Left ventricle myocardium superior (tissue), 1 donor: ENCODE measurements at regions not wholly inside any gene's neighbourhood (a gene's known extent, or its start where the extent isn't known, plus 50 kb on each side); places are given as distances from the start of the nearest gene placed in this dataset.
"Not testable (repeated sequence)": the region's sequence is repeated elsewhere in the genome, so short reads cannot be mapped to it uniquely, and the experiment has no call there.

Source experiments
- ATAC-seq: fragments of 200-7000 bp; cut with Tn5 transposase; one replicate; pipeline ENCODE4 v1.9.1; 2020; ENCODE audit warnings: mild to moderate bottlenecking, moderate library complexity
- DNase-seq: peaks from one replicate; pipeline ENCODE4 v3.0.0-alpha.2; 2020
- intact Hi-C: fragments of 100-400 bp; cut with micrococcal nuclease; formaldehyde crosslinking; loops from one replicate; pipeline ENCODE4 v1.11.0; 2022
- donor health status: DM: no; HTN: yes; CAD: no; lungs with severe emphysema.

GRCh38 chr15:81755626-81756025, 290.2 kb downstream of the MEX3B start:
- intact Hi-C loops: no loop called here
- no peak for ATAC-seq
- DNase-seq: no peak

GRCh38 chr15:81754078-81754477, 291.7 kb downstream of the MEX3B start:
- ATAC-seq: no peak
- intact Hi-C loops: no loop called here
- DNase-seq: no peak

DNA sequence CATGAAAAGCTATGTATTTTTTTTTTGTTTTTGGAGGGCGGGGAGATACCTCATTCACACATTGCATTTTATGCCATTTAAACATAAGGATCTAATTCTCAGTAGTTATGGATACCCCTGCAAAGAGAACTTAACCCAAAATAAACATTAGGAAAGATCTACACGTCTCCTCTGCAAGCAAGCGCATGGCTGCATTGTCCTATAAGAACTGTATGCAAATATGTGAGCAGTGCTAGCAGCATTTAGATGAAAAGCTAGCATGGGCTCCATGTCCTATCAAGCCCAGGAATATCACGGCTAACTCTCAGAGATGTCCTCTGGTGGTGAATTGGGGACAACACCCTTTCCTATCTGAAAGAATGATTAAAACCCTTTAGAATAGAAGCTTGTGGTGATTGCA, 292.8 kb downstream of the MEX3B start:
- intact Hi-C loops: no loop called here
- ATAC-seq: no peak

GRCh38 chr15:81752546-81752942, 293.3 kb downstream of the MEX3B start:
- intact Hi-C loops: no loop called here
- peak; percentile 88 for ATAC-seq
- peak; percentile 71 for DNase-seq

More for the DNA sequence above, 292.8 kb downstream of the MEX3B start:
- no peak for DNase-seq

DNA sequence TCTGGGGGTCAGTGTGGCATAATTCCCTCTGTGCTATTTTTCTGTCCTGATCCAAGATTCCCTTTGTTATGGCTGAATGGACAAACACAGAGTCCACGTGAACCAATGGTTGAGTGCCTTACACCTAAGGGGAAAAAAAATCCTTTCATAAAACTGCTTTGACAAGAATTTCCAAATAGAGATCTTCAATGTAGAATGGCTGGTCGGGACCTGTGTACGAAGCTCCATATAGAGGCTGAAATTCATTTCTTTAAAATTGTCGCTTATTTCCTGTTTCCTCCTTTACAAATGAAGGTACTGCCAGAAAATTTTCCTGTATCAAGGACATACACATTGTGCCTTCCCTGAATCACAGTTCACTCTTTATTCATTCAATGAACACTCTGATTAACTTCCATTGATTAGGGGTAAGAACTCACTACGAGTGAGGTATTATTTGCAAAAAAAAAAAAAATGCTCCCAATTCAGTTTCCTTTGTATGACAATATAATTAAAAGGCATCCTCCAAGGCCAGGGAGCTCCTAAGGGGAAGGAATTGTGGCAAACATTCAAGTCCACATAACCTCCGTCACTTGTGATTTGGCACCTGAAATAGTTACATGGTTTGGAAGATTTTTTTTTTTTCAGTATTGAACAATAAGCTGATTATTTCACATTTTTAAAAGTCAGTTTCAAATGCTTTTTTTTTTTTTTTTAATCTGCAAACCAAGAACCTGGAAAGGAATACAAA, 293.8 kb downstream of the MEX3B start:
- DNase-seq (no peak), ATAC-seq (peak; percentile 47)
- intact Hi-C loops: no loop called here

- intact Hi-C loops: no loop called here
- ATAC-seq (no peak), DNase-seq (no peak)
Observed at GRCh38 chr15:81751256-81751655, 294.6 kb downstream of the MEX3B start.

GRCh38 chr15:81749716-81750375, 296.0 kb downstream of the MEX3B start:
- DNase-seq (no peak), ATAC-seq (no peak)
- intact Hi-C loops: no loop called here

DNA sequence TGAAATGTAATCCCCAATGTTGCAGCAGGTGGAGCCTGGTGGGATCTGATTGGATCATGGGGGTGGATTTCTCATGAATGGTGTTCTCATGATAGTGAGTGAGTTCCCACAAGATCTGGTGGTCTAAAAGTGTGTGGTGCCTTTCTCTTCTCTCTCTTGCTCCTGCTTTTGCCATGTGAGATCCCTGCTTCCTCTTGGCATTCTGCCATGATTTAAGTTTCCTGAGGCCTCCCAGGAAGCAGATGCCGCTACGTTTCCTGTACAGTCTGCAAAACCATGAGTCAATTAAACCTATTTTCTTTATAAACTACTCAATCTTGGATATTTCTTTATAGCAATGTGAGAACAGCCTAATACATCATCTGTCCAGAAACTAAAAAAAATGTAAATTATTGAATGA, 298.3 kb downstream of the MEX3B start:
- intact Hi-C loops: no loop called here
- ATAC-seq (no peak), DNase-seq (no peak)

- no peak for DNase-seq
- intact Hi-C loops: no loop called here
Observed at GRCh38 chr15:81747026-81747425, 298.8 kb downstream of the MEX3B start.

DNA sequence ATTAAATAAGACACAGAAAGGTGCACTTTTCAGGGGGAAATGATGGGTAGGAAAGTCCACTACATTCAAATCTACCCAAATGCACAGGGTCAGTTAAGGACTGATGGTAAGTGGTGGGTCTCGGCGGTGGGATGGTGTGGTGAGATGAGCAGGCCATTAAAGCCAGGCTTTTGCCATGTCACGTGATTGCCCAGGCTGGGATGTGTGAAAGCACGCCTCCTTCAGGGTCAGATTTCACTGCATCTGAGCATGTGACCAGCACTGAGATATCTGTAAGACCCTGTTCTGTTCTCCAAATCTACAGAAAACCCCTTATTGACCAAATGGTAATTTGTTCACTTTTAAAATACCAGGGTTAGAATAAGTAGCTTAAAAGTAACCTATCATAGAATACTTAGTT, 301.5 kb downstream of the MEX3B start:
- intact Hi-C loops: no loop called here

More at GRCh38 chr15:81747026-81747425, 298.8 kb downstream of the MEX3B start:
- no peak for ATAC-seq

DNA sequence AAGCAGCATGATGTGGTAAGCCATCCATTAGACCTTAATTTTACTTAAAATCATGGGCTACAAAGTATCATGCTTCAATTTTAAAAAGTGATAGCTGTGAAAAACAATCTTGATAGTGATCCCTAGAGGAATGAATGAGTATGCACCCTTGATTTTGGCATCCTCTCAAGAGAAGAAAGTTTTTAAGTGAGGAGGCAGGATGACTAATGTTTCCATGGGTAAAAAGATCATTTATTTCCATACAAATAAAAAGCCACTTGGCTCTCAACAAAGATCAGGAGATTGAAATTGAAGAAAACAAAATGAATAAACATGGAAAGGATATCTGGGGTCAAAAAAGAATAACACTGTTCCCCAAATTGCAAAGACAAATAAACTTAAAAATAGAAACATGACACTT, 305.4 kb downstream of the MEX3B start:
- intact Hi-C loops: no loop called here
- DNase-seq (no peak), ATAC-seq (no peak)

More for the DNA sequence above, 301.5 kb downstream of the MEX3B start:
- DNase-seq (no peak), ATAC-seq (no peak)

DNA sequence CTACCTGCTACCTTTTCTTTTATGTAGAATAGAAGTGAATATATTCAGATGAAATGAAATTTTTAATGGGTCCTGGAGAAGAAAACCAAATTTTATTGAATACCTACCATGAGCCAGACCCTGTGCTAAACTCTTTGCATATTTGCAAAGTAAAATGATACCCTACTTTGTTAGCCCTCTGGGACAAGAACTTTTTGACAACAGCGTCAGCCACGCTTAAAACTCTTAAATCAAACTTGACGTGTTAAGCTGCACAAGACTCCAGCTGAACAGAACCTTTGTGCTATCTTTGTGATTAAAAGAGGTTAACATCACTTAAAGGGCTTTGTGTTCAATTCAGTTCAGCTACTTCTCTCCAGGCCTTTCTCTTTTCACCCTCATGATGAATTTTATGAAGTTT, 316.5 kb downstream of the MEX3B start:
- no peak for ATAC-seq
- DNase-seq: no peak
- intact Hi-C loops: no loop called here

- DNase-seq: no peak
- intact Hi-C loops: no loop called here
- ATAC-seq: no peak
Observed at GRCh38 chr15:81728726-81729125, 317.1 kb downstream of the MEX3B start.

DNA sequence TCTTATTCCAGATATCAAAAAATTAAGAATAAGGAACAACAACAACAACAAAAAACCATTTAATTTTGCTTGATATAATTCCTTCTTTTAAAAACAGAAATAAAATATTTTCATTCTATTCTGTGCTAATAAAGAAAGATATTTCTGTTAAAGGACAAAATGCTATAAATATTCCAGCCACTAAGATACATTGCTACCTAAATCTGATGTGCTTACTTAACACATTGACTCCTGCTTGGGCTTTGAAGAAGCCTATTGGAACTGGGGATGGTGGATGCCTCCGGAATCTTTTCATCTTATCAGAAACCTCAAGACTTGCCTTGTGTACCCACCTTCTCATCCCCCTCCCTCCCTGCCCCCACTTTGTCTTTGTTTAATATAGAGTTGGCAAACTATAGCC, 320.2 kb downstream of the MEX3B start:
- ATAC-seq (no peak), DNase-seq (no peak)
- intact Hi-C loops: no loop called here

GRCh38 chr15:81724536-81724935, 321.3 kb downstream of the MEX3B start:
- intact Hi-C loops: no loop called here
- no peak for DNase-seq
- no peak for ATAC-seq

DNA sequence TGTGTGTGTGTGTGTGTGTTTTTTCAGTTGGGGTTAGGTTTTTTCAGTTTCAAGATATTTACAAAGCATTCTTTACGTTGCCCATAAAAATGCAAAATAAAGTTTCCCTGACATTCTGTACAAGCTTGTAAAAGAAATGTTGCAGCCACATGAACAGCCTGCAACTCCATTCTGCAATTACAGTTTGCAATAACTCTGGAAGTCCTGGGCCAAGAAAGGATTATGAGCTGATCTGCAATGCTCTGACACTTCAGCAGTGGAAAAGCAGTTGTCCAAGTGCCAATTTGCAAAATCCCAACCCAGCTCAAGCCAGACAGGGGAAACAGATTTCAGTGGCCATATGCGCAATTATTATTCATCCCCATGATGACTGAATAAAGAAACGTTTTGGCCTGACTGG, 322.1 kb downstream of the MEX3B start:
- ATAC-seq (peak; percentile 54), DNase-seq (no peak)
- intact Hi-C loops: no loop called here

GRCh38 chr15:81723113-81723651, 322.6 kb downstream of the MEX3B start:
- no peak for ATAC-seq
- no peak for DNase-seq
- intact Hi-C loops: no loop called here

DNA sequence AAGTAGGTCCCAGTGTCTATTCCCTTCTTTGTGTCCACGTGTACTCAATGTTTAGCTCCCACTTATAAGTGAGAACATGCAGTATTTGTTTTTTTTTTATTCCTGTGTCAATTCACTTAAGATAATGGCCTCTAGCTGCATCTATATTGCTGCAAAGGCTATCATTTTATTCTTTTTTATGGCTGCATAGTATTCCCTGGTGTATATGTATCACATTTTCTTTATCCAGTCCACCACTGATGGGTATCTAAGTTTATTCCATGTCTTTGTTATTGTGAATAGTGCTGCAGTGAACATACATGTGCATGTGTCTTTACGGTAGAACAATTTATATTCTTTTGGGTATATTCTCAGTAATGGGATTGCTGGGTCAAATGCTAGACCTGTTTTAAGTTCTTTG, 329.4 kb downstream of the MEX3B start:
- ATAC-seq, intact Hi-C loops: not testable (repeated sequence)

GRCh38 chr15:81710328-81710727, 335.5 kb downstream of the MEX3B start:
- ATAC-seq: no peak
- no peak for DNase-seq
- intact Hi-C loops: no loop called here

More for the DNA sequence above, 329.4 kb downstream of the MEX3B start:
- not testable (repeated sequence) for DNase-seq

DNA sequence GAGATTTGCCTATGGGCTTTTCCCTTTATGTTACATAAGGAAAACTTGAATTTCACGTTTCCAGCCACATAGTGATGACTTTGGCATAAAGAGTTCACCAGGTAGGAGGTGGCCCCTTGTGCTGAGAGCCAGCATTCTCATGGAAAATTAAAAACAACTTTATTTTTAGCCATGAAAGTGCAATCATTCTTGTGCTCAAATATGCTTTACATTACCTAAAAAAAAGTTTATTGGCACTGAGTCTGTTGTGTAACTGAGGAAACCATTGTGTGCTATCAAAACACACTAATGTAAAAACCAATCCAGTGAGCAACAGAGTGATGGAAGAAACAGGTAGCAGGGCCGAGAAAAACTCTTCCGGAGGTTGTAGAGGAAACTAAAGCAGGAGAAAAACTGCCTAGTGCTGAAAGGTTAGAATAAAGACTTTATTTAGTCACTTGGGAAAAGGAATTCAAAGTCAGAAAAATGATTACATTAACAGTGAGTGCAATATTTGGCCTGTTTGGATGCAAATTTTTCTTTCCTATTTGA, 332.9 kb upstream of the TMC3 start:
- ATAC-seq, intact Hi-C loops, DNase-seq: not testable (repeated sequence)
